ENCODE measurements at regions not wholly inside any gene's neighbourhood (a gene's known extent, or its start where the extent isn't known, plus 50 kb on each side); places are given as distances from the start of the nearest gene placed in this dataset.

GRCh38 chr6:92564376-92564775 lies 855.0 kb downstream of the EPHA7 start:
- no peak overlapping the region for H3K4me3 ChIP-seq
- peaks cover 0 to 8% (median 0%) of the 10 kb centered on the region in 12 donors for H3K4me1 ChIP-seq
- H3K36me3 ChIP-seq = no peaks in the 10 kb centered on the region
- DNase-seq (no peak), ATAC-seq (peak; percentile 95 to 99 (median 98))
- H3K27me3 ChIP-seq = no peaks in the 10 kb centered on the region
- H3K9me3 ChIP-seq = no peaks in the 10 kb centered on the region
- 19 to 40% (median 26%) methylated on average over 3 of the region's 3 CpGs for WGBS, 4 donors
- TF ChIP-seq POLR2A (IDR thresholded peaks at IDR 0.05) (no peak), CTCF (IDR thresholded peaks at IDR 0.05) (no peak)
- intact Hi-C loops (cut with DNase I) = no loop called here
- peak overlapping the region in 2 of 12 donors; percentile 32 to 41 for H3K27ac ChIP-seq

- H3K27me3 ChIP-seq = no peaks in the 10 kb centered on the region
- no peak for ATAC-seq
- TF ChIP-seq POLR2A (IDR thresholded peaks at IDR 0.05) (no peak), CTCF (IDR thresholded peaks at IDR 0.05) (no peak)
Measured at GRCh38 chr6:92559611-92560010, 859.7 kb downstream of the EPHA7 start.

GRCh38 chr6:92559003-92559402 lies 860.4 kb downstream of the EPHA7 start:
- H3K4me1 ChIP-seq = peaks cover 0 to 3% (median 0%) of the 10 kb centered on the region in 12 donors
- ATAC-seq = peak; percentile 66 to 89 (median 72)
- WGBS, 4 donors = 71 to 80% (median 76%) methylated on average over 2 of the region's 2 CpGs

More at GRCh38 chr6:92559611-92560010, 859.7 kb downstream of the EPHA7 start:
- WGBS, 4 donors = 43 to 48% (median 44%) methylated on average over 5 of the region's 5 CpGs
- Histone ChIP-seq H3K36me3 (no peaks in the 10 kb centered on the region), H3K27ac (no peak overlapping the region), H3K4me3 (no peak overlapping the region), H3K9me3 (no peaks in the 10 kb centered on the region), H3K4me1 (peaks cover 0 to 7% (median 0%) of the 10 kb centered on the region in 12 donors)
- DNase-seq = no peak
- intact Hi-C loops (cut with DNase I) = no loop called here

GRCh38 chr6:92550501-92550900 lies 868.9 kb downstream of the EPHA7 start:
- no peak for DNase-seq
- Histone ChIP-seq H3K27ac (no peak overlapping the region), H3K27me3 (no peaks in the 10 kb centered on the region), H3K4me1 (no peaks in the 10 kb centered on the region), H3K9me3 (no peaks in the 10 kb centered on the region), H3K4me3 (no peak overlapping the region), H3K36me3 (no peaks in the 10 kb centered on the region)
- intact Hi-C loops (cut with DNase I) = no loop called here
- 28 to 53% (median 46%) methylated on average over 1 of the region's 1 CpG for WGBS, 4 donors
- TF ChIP-seq CTCF (IDR thresholded peaks at IDR 0.05) (no peak), POLR2A (IDR thresholded peaks at IDR 0.05) (no peak)
- ATAC-seq = no peak

More at GRCh38 chr6:92559003-92559402, 860.4 kb downstream of the EPHA7 start:
- no peaks in the 10 kb centered on the region for H3K9me3 ChIP-seq
- H3K27ac ChIP-seq = no peak overlapping the region
- no peak overlapping the region for H3K4me3 ChIP-seq
- no peaks in the 10 kb centered on the region for H3K36me3 ChIP-seq
- intact Hi-C loops (cut with DNase I) = no loop called here
- TF ChIP-seq CTCF (IDR thresholded peaks at IDR 0.05) = no peak
- no peak for TF ChIP-seq POLR2A (IDR thresholded peaks at IDR 0.05)
- DNase-seq = no peak
- no peaks in the 10 kb centered on the region for H3K27me3 ChIP-seq
